IMR-90 (cell line): ENCODE measurements at regions not wholly inside any gene's neighbourhood (a gene's known extent, or its start where the extent isn't known, plus 50 kb on each side); places are given as distances from the start of the nearest gene placed in this dataset.

Experiments
- ATAC-seq: fragments of 200-7000 bp; cut with Tn5 transposase; 2 replicates; pipeline ENCODE4 v1.9.1; 2020; ENCODE audit warnings: low read depth, mild to moderate bottlenecking, moderate library complexity
- BruUV-seq: library from RNA; stranded (reverse); fragments of 400-500 nt; replicated peaks from 2 replicates; lab custom pipeline; 2021; lab: Mats Ljungman, UMichigan
- CTCF ChIA-PET: fragments of 300-600 bp; formaldehyde crosslinking; extraction: SDS; loops from one replicate; lab custom pipeline; 2021; ENCODE audit warnings: antibody characterized with exemption; lab: Yijun Ruan, JAX
- POLR2A ChIA-PET: fragments of 300-600 bp; sonication (Branson Sonifier 250); formaldehyde crosslinking; loops from one replicate; lab custom pipeline; 2022; ENCODE audit warnings: antibody characterized with exemption; ENCODE audit not compliant: unreplicated experiment; lab: Charles Lee
- DNase-seq: peaks from one replicate; pipeline ENCODE4 v3.0.0; 2013
- H2AFZ ChIP-seq: replicated peaks from 2 replicates; pipeline ENCODE3; 2013; ENCODE audit warnings: low read length, mild to moderate bottlenecking; ENCODE audit not compliant: poor library complexity
- H2AK5ac ChIP-seq: 2 replicates; pipeline ENCODE4 v1.6.1; 2013; ENCODE audit warnings: low read depth, low read length, inconsistent platforms
- H2AK9ac ChIP-seq: replicated peaks from 2 replicates; pipeline ENCODE3; 2013; ENCODE audit warnings: mild to moderate bottlenecking, low read depth, low read length, moderate library complexity; ENCODE audit not compliant: poor library complexity
- H2BK120ac ChIP-seq: 2 replicates; pipeline ENCODE4 v1.6.1; 2013; ENCODE audit warnings: low read depth, low read length, inconsistent platforms
- H2BK15ac ChIP-seq: 3 replicates; pipeline ENCODE4 v1.6.1; 2013; ENCODE audit warnings: low read depth, low read length, inconsistent platforms
- H2BK20ac ChIP-seq: 2 replicates; pipeline ENCODE4 v1.6.1; 2013; ENCODE audit warnings: low read depth, mild to moderate bottlenecking, inconsistent platforms, low read length, moderate library complexity
- H2BK5ac ChIP-seq: 2 replicates; pipeline ENCODE4 v1.6.1; 2013; ENCODE audit warnings: mild to moderate bottlenecking, low read depth, low read length, inconsistent platforms; ENCODE audit not compliant: poor library complexity, severe bottlenecking
- H3K14ac ChIP-seq: replicated peaks from 2 replicates; pipeline ENCODE4 v1.6.1; 2013; ENCODE audit warnings: low read depth, low read length, inconsistent platforms
- H3K18ac ChIP-seq: 2 replicates; pipeline ENCODE4 v1.6.1; 2013; ENCODE audit warnings: low read depth, low read length, control low read depth
- H3K23ac ChIP-seq: 2 replicates; pipeline ENCODE4 v1.6.1; 2013; ENCODE audit warnings: low read depth, low read length, inconsistent platforms
- H3K27ac ChIP-seq: 2 replicates; pipeline ENCODE4 v1.5.1; 2013; ENCODE audit warnings: mild to moderate bottlenecking, control low read depth, low read length; ENCODE audit not compliant: insufficient read depth
- H3K27me3 ChIP-seq: 2 replicates; pipeline ENCODE4 v1.6.1; 2013; ENCODE audit warnings: low read length; ENCODE audit not compliant: control insufficient read depth, insufficient read depth
- H3K36me3 ChIP-seq: 2 replicates; pipeline ENCODE4 v1.6.1; 2013; ENCODE audit warnings: low read length, mixed read lengths; ENCODE audit not compliant: control insufficient read depth, insufficient read depth
- H3K4ac ChIP-seq: 2 replicates; pipeline ENCODE4 v1.6.1; 2013; ENCODE audit warnings: low read depth, low read length, inconsistent platforms
- H3K4me1 ChIP-seq: 2 replicates; pipeline ENCODE4 v1.6.1; 2013; ENCODE audit warnings: low read length, mixed read lengths; ENCODE audit not compliant: control insufficient read depth, insufficient read depth
- H3K4me2 ChIP-seq: 2 replicates; pipeline ENCODE4 v1.6.1; 2013; ENCODE audit warnings: low read depth, mild to moderate bottlenecking, control low read depth, low read length, moderate library complexity
- H3K4me3 ChIP-seq: 2 replicates; pipeline ENCODE4 v1.5.1; 2013; ENCODE audit warnings: low read depth, mild to moderate bottlenecking, control low read depth, low read length, moderate library complexity; ENCODE audit not compliant: insufficient read depth
- H3K56ac ChIP-seq: 2 replicates; pipeline ENCODE4 v1.6.1; 2013; ENCODE audit warnings: low read length, inconsistent platforms; ENCODE audit not compliant: insufficient read depth; ENCODE audit errors: extremely low read depth
- H3K79me1 ChIP-seq, 2 experiments: 2 replicates each; pipeline ENCODE4 v1.6.1; 2013; ENCODE audit warnings: low read length in 2 of 2, inconsistent platforms in 1 of 2, low read depth in 1 of 2
- H3K9ac ChIP-seq: 2 replicates; pipeline ENCODE4 v1.6.1; 2013; ENCODE audit warnings: low read depth, low read length, control low read depth
- H3K9me1 ChIP-seq: 2 replicates; pipeline ENCODE4 v1.6.1; 2013; ENCODE audit warnings: low read length, inconsistent platforms; ENCODE audit not compliant: insufficient read depth
- H3K9me3 ChIP-seq: 2 replicates; pipeline ENCODE4 v1.6.1; 2013; ENCODE audit warnings: low read length; ENCODE audit not compliant: control insufficient read depth, insufficient read depth
- H4K20me1 ChIP-seq: 2 replicates; pipeline ENCODE4 v1.6.1; 2013; ENCODE audit warnings: low read length, inconsistent platforms; ENCODE audit not compliant: insufficient read depth
- H4K5ac ChIP-seq: 2 replicates; pipeline ENCODE4 v1.6.1; 2013; ENCODE audit warnings: mild to moderate bottlenecking, low read depth, low read length, control low read depth
- H4K8ac ChIP-seq, 2 experiments: 2 replicates each; pipeline ENCODE4 v1.6.1; 2013; ENCODE audit warnings: low read depth in 2 of 2, low read length in 2 of 2, control low read depth in 1 of 2, inconsistent platforms in 1 of 2
- H4K91ac ChIP-seq: 2 replicates; pipeline ENCODE4 v1.6.1; 2013; ENCODE audit warnings: low read depth, low read length, inconsistent platforms; ENCODE audit not compliant: insufficient read depth
- BHLHE40 ChIP-seq: fragments of 150-350 bp; IDR thresholded peaks from 2 replicates; pipeline ENCODE4 v1.6.1; 2016; ENCODE audit warnings: mild to moderate bottlenecking, low read depth, low read length
- CEBPB ChIP-seq: IDR thresholded peaks from 2 replicates; pipeline ENCODE4 v1.6.1; 2012; ENCODE audit warnings: low read depth, low read length, improper control_type of control experiment
- MAFK ChIP-seq: IDR thresholded peaks from 2 replicates; pipeline ENCODE4 v1.6.1; 2012; ENCODE audit warnings: low read depth, low read length, improper control_type of control experiment
- POLR2A ChIP-seq: IDR thresholded peaks from 2 replicates; pipeline ENCODE4 v1.6.1; 2012; ENCODE audit warnings: mild to moderate bottlenecking, low read depth, low read length
- RAD21 ChIP-seq: IDR thresholded peaks from 2 replicates; pipeline ENCODE4 v1.6.1; 2012; ENCODE audit warnings: low read length, improper control_type of control experiment
- RCOR1 ChIP-seq: IDR thresholded peaks from 2 replicates; pipeline ENCODE4 v1.6.1; 2012; ENCODE audit warnings: mild to moderate bottlenecking, low read length, improper control_type of control experiment; ENCODE audit not compliant: insufficient replicate concordance
- WGBS, 2 experiments: methylation state at CpG; one replicate each; pipeline versions ENCODE4 v1.1.5 to v1.1.7; 2013; ENCODE audit warnings: missing lambda C conversion rate in 2 of 2; ENCODE audit not compliant: insufficient read length in 1 of 2; ENCODE audit errors: extremely low coverage in 2 of 2; 5-methylcytosine and 5-hydroxymethylcytosine counted together
- dilution Hi-C: fragments of 300-500 bp; cut with HindIII; formaldehyde crosslinking; loops from one replicate; pipeline ENCODE4 v1.14.3; 2018; ENCODE audit warnings: low sequenced_read_pairs; ENCODE audit not compliant: unreplicated experiment
- in situ Hi-C: fragments of 300-500 bp; cut with MboI; formaldehyde crosslinking; loops from 3 replicates; pipeline ENCODE4 v1.14.3; 2019; ENCODE audit warnings: low sequenced_read_pairs, inconsistent platforms, mixed read lengths
- intact Hi-C: fragments of 100-400 bp; cut with micrococcal nuclease; formaldehyde crosslinking; loops from 2 replicates; pipeline ENCODE4 v1.10.0; 2022
- TF ChIP-seq, protein P1 (sequence below): conservative IDR thresholded peaks from 2 replicates; pipeline ENCODE4 v1.5.1; 2012; ENCODE audit warnings: mild to moderate bottlenecking, low read depth, low read length, improper control_type of control experiment
- TF ChIP-seq, protein P2 (sequence below): fragments of 150-350 bp; IDR thresholded peaks from 2 replicates; pipeline ENCODE4 v1.6.1; 2017; ENCODE audit warnings: mild to moderate bottlenecking, antibody characterized with exemption, low read length, low read depth

DNA sequence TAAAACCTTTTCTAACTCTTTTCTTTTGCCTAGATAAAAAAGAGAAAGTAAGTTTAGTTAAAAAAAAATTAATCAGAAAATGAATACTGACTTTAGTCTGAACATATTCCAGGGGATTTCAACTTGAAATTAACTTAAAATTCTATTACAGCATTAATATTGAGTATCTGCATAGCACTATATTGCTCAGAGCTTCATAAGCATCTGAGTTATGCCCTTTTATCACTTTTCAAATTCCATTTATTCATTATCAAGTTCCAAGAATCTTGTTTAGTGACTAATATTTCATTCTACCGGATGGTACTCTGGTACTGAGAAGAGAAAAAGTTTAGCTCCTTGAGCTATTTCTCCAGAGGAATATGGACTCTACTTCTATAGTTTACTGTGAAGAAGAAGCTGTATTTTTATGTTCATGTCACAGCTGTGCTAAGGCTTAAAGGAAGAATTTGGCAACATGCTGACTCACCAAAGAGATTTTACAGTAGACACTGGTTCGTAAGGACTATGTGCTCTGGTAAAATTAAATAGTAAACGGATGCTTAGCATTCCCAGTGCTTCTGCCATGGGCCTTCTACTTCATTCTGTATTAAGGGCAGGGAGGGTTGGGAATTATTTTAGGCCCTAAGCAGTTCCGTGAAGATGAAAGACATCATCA is 285.2 kb upstream of the SEMA6A start:
- CTCF ChIA-PET = interaction anchor here (0.6 kb wide), 1 partner anchor 426 kb away, joined by 4 read pairs; no protein-coding TSS in a partner anchor
- Histone ChIP-seq H3K4me2 (no peak overlapping the region), H2AK5ac (no peak overlapping the region), H3K9me3 (peaks cover 14% of the 10 kb centered on the region), H3K4me1 (no peaks in the 10 kb centered on the region), H3K9me1 (no peaks in the 10 kb centered on the region), H2BK15ac (no peak overlapping the region), H4K91ac (no peak overlapping the region), H3K36me3 (no peaks in the 10 kb centered on the region), H2BK120ac (no peak overlapping the region), H3K18ac (no peak overlapping the region), H4K5ac (no peak overlapping the region), H4K8ac (no peak overlapping the region), H2BK5ac (no peak overlapping the region), H2AFZ (no peak overlapping the region), H3K27me3 (no peaks in the 10 kb centered on the region), H3K56ac (no peak overlapping the region), H2BK20ac (no peak overlapping the region), H3K14ac (no peak overlapping the region), H3K9ac (no peak overlapping the region), H3K4me3 (no peak overlapping the region), H3K27ac (no peak overlapping the region), H4K20me1 (no peaks in the 10 kb centered on the region), H3K23ac (no peak overlapping the region), H3K79me1 (no peaks in the 10 kb centered on the region), H3K4ac (no peak overlapping the region), H2AK9ac (no peak overlapping the region)
- in situ Hi-C loops (no loop called here), intact Hi-C loops (loop anchor here (10.0 kb wide), 1 partner anchor 135 kb away; no protein-coding TSS in a partner anchor), dilution Hi-C loops (no loop called here)
- TF ChIP-seq RCOR1 (no peak), RAD21 (no peak), BHLHE40 (no peak), MAFK (no peak), CEBPB (no peak), POLR2A (no peak)
- TF ChIP-seq, protein P1, sequence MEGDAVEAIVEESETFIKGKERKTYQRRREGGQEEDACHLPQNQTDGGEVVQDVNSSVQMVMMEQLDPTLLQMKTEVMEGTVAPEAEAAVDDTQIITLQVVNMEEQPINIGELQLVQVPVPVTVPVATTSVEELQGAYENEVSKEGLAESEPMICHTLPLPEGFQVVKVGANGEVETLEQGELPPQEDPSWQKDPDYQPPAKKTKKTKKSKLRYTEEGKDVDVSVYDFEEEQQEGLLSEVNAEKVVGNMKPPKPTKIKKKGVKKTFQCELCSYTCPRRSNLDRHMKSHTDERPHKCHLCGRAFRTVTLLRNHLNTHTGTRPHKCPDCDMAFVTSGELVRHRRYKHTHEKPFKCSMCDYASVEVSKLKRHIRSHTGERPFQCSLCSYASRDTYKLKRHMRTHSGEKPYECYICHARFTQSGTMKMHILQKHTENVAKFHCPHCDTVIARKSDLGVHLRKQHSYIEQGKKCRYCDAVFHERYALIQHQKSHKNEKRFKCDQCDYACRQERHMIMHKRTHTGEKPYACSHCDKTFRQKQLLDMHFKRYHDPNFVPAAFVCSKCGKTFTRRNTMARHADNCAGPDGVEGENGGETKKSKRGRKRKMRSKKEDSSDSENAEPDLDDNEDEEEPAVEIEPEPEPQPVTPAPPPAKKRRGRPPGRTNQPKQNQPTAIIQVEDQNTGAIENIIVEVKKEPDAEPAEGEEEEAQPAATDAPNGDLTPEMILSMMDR = no peak
- TF ChIP-seq, protein P2, sequence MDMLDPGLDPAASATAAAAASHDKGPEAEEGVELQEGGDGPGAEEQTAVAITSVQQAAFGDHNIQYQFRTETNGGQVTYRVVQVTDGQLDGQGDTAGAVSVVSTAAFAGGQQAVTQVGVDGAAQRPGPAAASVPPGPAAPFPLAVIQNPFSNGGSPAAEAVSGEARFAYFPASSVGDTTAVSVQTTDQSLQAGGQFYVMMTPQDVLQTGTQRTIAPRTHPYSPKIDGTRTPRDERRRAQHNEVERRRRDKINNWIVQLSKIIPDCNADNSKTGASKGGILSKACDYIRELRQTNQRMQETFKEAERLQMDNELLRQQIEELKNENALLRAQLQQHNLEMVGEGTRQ = no peak
- DNase-seq (no peak), ATAC-seq (no peak)
- POLR2A ChIA-PET = no interaction called here
- no TSS peak for BruUV-seq
- WGBS, 2 experiments = no CpG with 5 or more reads among the region's 4 CpGs
